Fibroblast of lung (primary cell): ENCODE measurements at regions not wholly inside any gene's neighbourhood (a gene's known extent, or its start where the extent isn't known, plus 50 kb on each side); places are given as distances from the start of the nearest gene placed in this dataset.
"Not testable (repeated sequence)": the region's sequence is repeated elsewhere in the genome, so short reads cannot be mapped to it uniquely, and the experiment has no call there.

Experiments used
- DNase-seq, 2 donors: peaks; one replicate each; pipeline versions ENCODE4 v3.0.0 to v3.0.0-alpha.2; 2010; ENCODE audit warnings: low read depth in 2 of 2
- H2AFZ ChIP-seq: 2 replicates; pipeline ENCODE4 v1.5.1; 2012; ENCODE audit warnings: low read length, control low read depth, inconsistent platforms
- H3K27ac ChIP-seq: 2 replicates; pipeline ENCODE4 v1.5.1; 2011; ENCODE audit warnings: low read length, control low read depth; ENCODE audit not compliant: insufficient read depth
- H3K27me3 ChIP-seq: 2 replicates; pipeline ENCODE4 v1.5.1; 2011; ENCODE audit warnings: mild to moderate bottlenecking, low read length; ENCODE audit not compliant: control insufficient read depth, insufficient read depth
- H3K36me3 ChIP-seq: 2 replicates; pipeline ENCODE4 v1.5.1; 2011; ENCODE audit warnings: low read length; ENCODE audit not compliant: control insufficient read depth, insufficient read depth
- H3K4me1 ChIP-seq: 2 replicates; pipeline ENCODE4 v1.5.1; 2011; ENCODE audit warnings: low read length; ENCODE audit not compliant: control insufficient read depth, insufficient read depth; ENCODE audit errors: extremely low read depth
- H3K4me2 ChIP-seq: 2 replicates; pipeline ENCODE4 v1.5.1; 2011; ENCODE audit warnings: low read length, control low read depth; ENCODE audit not compliant: insufficient read depth; ENCODE audit errors: extremely low read depth
- H3K4me3 ChIP-seq, 4 experiments: fragments of 200-600 bp in 1 of 4; sonication (generic) in 1 of 4; replicated peaks in 1 of 4; 2 replicates each; pipeline ENCODE4 v1.5.1; 2011 to 2016; ENCODE audit warnings: low read length in 4 of 4, low read depth in 3 of 4, mild to moderate bottlenecking in 3 of 4, control low read depth in 2 of 4, inconsistent platforms in 1 of 4, mixed read lengths in 1 of 4; ENCODE audit not compliant: insufficient read depth in 1 of 4; ENCODE audit errors: control extremely low read depth in 1 of 4
- H3K79me2 ChIP-seq: 2 replicates; pipeline ENCODE4 v1.5.1; 2012; ENCODE audit warnings: mild to moderate bottlenecking, low read length, inconsistent platforms; ENCODE audit not compliant: control insufficient read depth, insufficient read depth
- H3K9ac ChIP-seq: 2 replicates; pipeline ENCODE4 v1.5.1; 2011; ENCODE audit warnings: mild to moderate bottlenecking, low read length, control low read depth; ENCODE audit not compliant: insufficient read depth
- H3K9me3 ChIP-seq: 2 replicates; pipeline ENCODE4 v1.5.1; 2012; ENCODE audit warnings: low read depth, low read length; ENCODE audit not compliant: control insufficient read depth, insufficient read depth
- H4K20me1 ChIP-seq: 2 replicates; pipeline ENCODE4 v1.5.1; 2011; ENCODE audit warnings: low read length; ENCODE audit not compliant: control insufficient read depth, insufficient read depth; ENCODE audit errors: extremely low read depth
- EZH2 ChIP-seq: IDR thresholded peaks from 2 replicates; pipeline ENCODE4 v1.5.1; 2012; ENCODE audit warnings: low read length, control low read depth, mild to moderate bottlenecking; ENCODE audit errors: missing control alignments
- TF ChIP-seq, protein P1 (sequence below), 2 donors: IDR thresholded peaks in 1 of 2; conservative IDR thresholded peaks in 1 of 2; 1 replicate in 1 of 2; 2 replicates in 1 of 2; pipeline ENCODE4 v1.5.1; 2011 to 2012; ENCODE audit warnings: low read length in 2 of 2, control low read depth in 1 of 2, inconsistent platforms in 1 of 2, low read depth in 1 of 2, mild to moderate bottlenecking in 1 of 2

- Histone ChIP-seq H3K4me2 (no peak overlapping the region), H3K27ac (no peak overlapping the region), H3K36me3 (no peaks in the 10 kb centered on the region), H3K9me3 (no peaks in the 10 kb centered on the region), H3K79me2 (no peaks in the 10 kb centered on the region), H3K9ac (no peak overlapping the region), H3K27me3 (no peaks in the 10 kb centered on the region), H2AFZ (no peak overlapping the region), H4K20me1 (no peaks in the 10 kb centered on the region), H3K4me1 (no peaks in the 10 kb centered on the region), H3K4me3 (no peak overlapping the region)
- TF ChIP-seq, protein P1, sequence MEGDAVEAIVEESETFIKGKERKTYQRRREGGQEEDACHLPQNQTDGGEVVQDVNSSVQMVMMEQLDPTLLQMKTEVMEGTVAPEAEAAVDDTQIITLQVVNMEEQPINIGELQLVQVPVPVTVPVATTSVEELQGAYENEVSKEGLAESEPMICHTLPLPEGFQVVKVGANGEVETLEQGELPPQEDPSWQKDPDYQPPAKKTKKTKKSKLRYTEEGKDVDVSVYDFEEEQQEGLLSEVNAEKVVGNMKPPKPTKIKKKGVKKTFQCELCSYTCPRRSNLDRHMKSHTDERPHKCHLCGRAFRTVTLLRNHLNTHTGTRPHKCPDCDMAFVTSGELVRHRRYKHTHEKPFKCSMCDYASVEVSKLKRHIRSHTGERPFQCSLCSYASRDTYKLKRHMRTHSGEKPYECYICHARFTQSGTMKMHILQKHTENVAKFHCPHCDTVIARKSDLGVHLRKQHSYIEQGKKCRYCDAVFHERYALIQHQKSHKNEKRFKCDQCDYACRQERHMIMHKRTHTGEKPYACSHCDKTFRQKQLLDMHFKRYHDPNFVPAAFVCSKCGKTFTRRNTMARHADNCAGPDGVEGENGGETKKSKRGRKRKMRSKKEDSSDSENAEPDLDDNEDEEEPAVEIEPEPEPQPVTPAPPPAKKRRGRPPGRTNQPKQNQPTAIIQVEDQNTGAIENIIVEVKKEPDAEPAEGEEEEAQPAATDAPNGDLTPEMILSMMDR (conservative IDR thresholded peaks at IDR 0.05 in 1 of 2, IDR thresholded peaks at IDR 0.05 in 1 of 2; ENCODE audit: low read depth in 1 of 2, low read length in 2 of 2) = no peak
- TF ChIP-seq EZH2 = no peak
- no peak for DNase-seq
These were observed 197.8 kb downstream of the EBLN2 start for GRCh38 chr3:73259291-73259690.

GRCh38 chr3:73259856-73260255 lies 198.4 kb downstream of the EBLN2 start:
- DNase-seq = peak in 1 of 2 donors; percentile 26
- H3K9me3 ChIP-seq = no peaks in the 10 kb centered on the region
- no peaks in the 10 kb centered on the region for H3K79me2 ChIP-seq
- no peak overlapping the region for H3K9ac ChIP-seq
- no peak overlapping the region for H3K27ac ChIP-seq
- TF ChIP-seq, protein P1 (conservative IDR thresholded peaks at IDR 0.05 in 1 of 2, IDR thresholded peaks at IDR 0.05 in 1 of 2; ENCODE audit: low read depth in 1 of 2, low read length in 2 of 2) = no peak
- no peak for TF ChIP-seq EZH2
- H4K20me1 ChIP-seq = no peaks in the 10 kb centered on the region
- H3K4me3 ChIP-seq = no peak overlapping the region
- no peaks in the 10 kb centered on the region for H3K27me3 ChIP-seq
- H3K36me3 ChIP-seq = no peaks in the 10 kb centered on the region
- no peaks in the 10 kb centered on the region for H3K4me1 ChIP-seq
- H2AFZ ChIP-seq = no peak overlapping the region
- H3K4me2 ChIP-seq = no peak overlapping the region

GRCh38 chr3:73266558-73266957 lies 205.1 kb downstream of the EBLN2 start:
- not testable (repeated sequence) for H3K4me2 ChIP-seq, H3K9ac ChIP-seq, H3K4me3 ChIP-seq, H3K4me1 ChIP-seq, H3K9me3 ChIP-seq, H4K20me1 ChIP-seq, H2AFZ ChIP-seq, DNase-seq, H3K27ac ChIP-seq, H3K36me3 ChIP-seq, H3K27me3 ChIP-seq, H3K79me2 ChIP-seq

GRCh38 chr3:73269126-73269525 lies 207.7 kb downstream of the EBLN2 start:
- not testable (repeated sequence) for H3K4me3 ChIP-seq, H3K79me2 ChIP-seq, H2AFZ ChIP-seq, H3K27me3 ChIP-seq, H4K20me1 ChIP-seq, H3K36me3 ChIP-seq, H3K4me1 ChIP-seq, DNase-seq, H3K9me3 ChIP-seq, H3K27ac ChIP-seq, H3K4me2 ChIP-seq, H3K9ac ChIP-seq
